ENCODE measurements at regions not wholly inside any gene's neighbourhood (a gene's known extent, or its start where the extent isn't known, plus 50 kb on each side); places are given as distances from the start of the nearest gene placed in this dataset.

DNA sequence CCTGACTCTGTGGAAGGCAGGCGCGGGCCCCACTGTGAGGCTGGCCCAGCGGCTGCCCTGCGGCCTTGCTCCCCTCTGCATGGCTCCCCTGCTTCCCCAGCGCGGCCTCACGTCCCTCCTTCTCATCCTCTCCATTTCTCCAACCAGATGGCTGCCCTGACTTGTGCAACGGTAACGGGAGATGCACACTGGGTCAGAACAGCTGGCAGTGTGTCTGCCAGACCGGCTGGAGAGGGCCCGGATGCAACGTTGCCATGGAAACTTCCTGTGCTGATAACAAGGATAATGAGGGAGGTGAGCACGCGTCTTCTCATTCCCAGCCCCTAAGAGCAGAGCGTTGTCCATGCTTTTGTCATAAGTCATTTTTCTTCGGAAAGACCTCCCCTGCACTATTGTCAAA is 129.0 kb upstream of the WWC1 start:
- no peak for DNase-seq

DNA sequence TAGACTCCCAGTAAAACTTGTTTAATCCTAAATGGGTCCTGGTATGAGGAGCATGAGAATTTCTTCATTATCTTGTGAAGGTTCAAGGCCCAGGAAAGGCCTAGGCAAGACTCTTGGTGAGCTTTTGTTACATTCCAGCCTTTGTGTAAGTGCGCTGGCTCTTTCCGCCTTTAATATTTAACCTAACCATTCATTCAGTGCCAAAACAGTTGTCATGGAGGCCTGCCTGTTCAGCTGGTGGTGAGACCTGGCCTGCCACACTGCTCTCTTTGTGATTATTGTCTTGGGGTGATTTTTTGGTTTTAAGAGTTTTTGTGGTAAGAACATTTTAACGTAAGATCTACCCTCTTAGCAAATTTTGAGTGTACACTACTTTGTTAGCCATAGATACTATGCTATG is 127.5 kb upstream of the WWC1 start:
- no peak for DNase-seq

DNA sequence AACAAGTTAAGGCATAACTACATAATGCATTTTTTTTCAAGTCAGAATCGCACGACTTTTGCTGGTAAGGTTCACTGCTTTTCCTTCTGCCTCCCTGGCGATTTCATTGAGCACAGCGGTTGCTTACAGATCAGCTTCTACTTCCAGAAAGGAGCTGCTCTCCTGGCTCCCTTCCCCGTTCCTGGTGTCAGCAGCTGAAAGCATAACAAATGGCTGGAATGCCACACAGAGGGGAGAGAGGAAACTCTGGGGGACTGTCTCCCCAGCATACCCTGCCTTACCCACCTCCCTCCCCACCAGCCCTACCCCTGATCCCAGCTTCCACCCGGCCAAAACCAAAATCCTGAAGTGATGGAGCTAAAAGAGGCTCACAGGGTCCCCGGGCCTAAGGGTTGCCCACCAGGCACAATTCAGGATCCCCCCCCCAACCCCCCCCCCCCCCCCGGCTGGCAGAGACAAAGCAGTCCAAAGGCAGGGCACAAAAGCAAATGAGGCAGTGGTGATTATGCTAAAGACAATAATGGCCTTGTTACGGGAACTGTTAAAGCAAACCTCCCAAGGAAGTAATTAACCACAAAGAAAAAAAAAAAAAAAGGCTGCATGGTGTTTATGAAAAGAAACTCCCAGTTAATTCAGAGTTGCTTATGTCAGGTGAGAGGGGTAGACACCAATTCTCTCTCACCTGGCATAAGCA is 126.1 kb upstream of the WWC1 start:
- DNase-seq = no peak

DNA sequence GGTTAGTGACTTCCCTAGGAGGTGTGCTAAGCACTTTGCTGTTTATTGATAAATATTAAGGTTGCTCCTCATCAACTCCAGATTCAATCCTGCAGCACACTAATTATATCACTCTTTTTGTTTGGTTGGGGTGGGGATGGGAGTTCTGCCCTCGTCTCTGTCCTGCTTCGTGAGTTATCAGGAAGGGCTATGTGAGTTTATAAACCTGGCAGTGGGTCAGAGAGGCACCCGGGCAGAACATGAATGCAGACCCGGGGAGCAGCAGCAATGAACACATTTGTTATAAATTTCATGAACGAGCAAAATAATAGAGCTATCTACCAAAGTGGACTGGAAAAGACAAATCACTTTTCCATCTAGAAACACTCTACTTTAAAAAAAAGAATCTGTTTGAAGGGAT is 125.5 kb upstream of the WWC1 start:
- DNase-seq = no peak

DNA sequence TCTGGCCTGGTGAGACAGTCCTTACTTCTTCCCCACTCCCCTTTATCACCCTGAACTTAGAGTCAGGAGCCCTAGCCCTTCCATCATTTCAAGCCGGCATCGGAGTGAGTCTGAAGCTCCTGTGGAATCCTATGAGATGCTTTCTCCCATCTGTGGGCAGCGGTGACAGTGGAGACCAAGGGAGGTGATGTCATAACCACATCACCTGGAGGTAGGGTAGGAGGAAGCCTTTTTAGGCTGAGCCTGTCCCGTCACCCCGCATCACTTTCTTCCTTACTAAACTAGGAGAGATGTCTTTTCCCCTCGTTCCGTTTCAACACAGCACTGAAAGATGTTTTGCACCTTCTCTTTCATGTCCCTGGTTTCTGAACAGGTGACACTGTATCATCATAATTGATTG is 124.1 kb upstream of the WWC1 start:
- no peak for DNase-seq

DNA sequence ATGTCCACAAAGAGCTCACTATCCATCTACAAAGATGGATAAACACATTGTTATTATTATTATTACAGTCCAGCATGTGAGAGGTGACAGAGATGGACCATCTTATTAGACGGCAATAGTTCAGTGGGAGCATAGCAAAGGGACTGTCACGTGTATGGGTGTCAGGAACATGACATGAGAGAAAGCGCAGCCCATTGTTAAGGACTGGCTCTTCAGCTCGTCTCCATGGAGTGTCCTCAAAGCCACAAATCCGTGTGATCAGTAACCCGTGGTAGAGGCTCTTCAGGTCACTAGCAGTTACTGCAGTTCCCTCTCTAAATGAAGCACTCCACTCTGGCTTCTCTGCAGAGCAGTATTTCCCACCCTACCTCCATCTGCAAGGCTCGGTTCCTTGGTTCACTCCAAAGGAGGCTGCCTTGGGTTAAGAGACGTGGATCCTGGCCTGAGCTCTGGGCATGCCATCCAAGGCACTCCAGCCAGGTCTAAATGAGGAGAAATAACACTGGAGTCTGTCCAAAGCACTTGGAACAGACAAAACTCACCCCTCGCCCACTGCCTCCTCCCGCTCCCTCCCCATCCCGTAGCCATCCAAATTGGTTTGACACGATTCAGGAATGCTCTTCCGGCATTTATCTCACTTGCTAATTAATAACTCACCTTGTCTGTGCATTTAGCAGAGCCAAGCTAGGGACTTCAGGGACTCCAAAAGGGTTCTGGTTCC is 122.3 kb upstream of the WWC1 start:
- no peak for DNase-seq

DNA sequence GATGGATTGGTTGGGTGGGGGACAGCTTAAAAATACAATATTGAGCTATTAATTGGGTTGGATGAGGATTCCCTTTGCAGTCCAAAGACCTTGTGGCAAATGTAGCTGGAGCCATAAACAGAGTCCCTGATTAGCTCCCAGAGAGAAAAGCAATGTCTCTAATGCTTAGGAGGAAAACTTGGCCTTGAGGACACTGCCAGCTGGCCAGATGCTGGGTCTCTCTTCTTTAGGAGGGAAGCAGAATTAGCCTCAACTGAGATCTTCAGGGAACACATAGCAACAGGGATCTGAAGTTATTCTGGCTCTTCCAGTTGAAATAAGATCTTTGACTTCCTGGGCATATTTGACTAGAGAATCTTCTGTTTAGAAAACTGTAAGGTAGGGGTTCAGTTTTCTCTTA is 121.7 kb upstream of the WWC1 start:
- no peak for DNase-seq

DNA sequence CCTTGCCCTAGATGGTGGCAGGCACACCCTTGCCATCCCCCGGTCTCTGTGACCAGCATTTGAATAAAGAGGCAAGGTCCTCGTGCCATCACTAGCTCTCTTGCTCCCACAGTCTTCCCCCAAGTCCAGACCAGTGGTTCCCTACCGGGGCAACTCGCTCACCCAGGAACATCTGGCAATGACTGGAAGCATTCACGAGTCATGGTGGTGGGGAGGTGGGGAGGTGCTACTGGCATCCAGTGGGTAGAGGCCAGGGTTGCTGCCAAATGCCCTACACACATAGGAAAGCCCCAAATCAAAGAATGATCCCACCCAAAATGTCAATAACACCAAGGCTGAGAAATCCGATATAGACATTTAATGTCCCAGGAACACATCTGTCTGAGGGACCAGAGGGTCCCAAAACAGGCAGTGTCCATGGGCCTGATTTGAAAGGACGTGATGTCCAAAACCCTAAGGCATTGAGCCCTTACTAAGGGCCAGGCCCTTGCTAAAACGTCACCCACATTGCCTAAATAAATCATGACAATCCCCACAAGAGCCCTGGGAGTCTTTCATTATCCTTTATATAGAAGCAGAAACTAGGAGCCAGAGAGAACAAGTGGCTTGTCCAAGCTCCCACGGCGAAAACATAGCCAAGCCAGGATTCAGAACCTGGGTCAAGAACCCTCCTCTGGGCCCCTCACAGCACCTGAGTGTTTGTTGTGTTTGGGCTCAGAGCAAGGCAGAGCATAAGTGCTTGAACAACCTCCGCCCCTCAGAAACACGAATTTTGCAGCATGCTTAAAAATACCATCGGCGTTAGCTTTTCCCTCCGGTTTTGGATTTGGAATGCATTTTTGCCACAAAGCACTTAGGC is 119.3 kb upstream of the WWC1 start:
- no peak for DNase-seq

DNA sequence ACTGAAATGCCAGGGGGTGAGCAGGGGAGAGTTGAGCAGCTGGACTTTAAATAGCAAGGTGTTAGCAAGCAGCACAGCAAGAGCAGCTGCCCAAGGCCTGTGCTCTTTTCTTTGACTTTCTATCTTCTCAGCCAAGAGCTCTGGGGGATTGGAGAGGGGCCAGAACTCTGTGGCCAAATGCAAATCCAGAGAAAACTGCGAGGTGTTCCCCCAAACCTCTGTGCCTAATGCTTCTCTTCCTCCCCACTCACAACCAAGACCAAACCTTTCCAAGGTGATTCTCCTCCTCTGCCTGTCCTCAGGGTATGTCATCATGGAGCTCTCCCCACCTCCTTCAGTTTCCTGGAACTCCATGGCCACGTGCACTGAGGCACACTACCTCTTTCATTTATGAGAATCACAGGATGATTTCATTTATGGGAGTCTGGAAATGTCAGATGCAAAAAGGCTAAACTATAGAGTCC is 118.7 kb upstream of the WWC1 start:
- no peak for DNase-seq

DNA sequence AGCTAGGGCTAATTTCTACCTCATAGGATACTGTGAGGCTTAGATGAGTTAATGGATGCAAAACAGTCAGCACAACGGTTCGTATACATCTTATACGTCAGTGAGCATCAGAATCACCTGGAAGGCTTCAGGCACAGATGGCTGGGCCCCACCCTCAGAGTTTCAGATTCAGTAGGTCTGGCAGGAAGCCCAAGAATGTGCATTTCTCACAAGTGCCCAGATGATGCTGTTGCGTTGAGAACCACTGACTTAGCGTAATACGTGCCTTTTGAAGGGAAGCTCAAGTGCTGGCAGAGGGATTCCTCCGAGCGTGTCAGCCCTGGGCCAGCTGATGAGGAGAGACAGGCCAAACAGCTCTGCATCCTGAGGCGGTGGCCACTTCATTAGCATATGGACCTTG is 117.1 kb upstream of the WWC1 start:
- no peak for DNase-seq

DNA sequence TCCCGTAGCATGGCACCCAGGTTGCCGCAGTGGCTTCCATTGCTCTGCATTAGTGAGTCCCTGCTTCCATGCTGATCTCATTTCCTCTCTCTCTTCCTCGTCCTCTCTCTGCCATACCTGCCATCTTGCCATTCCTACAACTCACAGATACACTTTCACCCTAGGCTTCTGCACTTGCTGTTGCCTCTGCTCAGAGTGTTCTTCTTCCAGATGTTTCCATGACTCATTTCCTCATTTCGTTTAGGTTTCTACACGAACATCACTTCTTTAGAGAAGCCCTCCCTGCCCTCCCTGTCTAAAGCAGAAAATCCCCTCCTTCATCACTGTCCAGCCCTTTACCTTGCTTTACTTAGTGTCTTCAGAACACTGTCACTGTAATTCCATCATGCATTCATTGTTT is 115.2 kb upstream of the WWC1 start:
- no peak for DNase-seq

DNA sequence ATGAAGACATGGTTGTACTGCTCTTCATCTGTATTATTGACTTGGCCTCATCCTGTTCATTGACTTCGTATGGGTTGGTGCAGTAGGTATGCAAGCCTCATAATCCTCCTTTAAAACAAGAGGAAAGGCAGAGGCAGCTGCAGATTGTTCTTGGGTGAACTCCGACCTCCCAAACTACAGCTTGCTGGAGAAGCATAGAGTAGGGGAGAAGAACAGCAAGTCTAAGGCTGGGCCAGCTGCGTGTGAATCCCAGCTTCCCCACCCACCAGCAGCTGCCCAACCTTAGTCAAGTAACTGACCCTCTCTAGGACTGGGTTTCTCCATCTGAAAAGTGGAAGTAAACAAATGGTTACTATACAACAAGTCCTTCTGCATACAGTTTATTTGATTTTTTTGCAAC is 114.5 kb upstream of the WWC1 start:
- DNase-seq = no peak

DNA sequence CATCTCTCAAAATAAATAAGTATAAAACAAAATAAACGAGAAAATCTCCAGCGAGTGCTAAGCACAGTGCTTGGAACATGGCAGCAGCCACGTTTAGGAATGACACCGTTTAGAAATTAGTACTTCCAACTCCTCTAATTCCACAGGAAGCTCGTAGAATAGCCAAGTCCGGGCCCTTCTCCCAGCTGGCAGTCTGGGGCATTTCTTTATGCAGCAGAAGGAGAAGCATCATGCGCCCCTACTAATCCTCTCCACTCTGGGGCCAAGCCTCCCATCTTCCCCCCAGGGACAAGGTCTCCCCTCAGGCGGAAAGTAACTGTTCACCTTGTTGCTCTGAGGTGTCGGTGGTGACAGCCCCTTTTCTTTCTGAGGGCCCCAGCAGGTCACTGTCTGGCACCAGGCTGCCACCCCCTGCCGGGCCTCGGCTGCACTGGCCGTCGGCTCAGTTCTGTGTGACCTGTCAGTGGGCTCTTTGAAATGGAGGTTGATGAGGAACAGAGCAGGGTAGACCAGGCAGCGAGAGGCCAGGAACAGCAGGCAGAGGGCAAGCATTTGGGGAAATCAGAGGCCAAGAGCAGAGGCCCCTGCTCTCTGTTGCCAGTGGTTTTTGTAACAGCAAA is 113.5 kb upstream of the WWC1 start:
- DNase-seq = no peak

DNA sequence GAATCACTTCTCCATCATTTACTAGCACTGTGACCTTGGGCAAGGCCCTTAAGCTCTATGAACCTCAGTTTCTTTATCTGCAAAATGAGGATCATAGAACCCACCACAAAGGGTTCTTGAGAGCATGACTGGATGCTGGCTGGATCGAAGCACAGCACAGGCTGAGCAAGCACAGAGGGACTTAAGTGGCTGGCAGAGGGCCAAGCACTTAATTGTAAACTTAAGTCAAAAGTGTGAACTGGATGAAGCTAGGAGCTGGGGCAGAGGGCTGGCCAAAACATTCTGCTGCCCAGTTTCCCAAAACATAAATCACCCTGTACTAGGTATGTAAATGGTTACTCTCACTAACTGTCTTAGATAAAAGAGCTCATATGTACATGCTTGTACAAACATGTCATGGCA is 112.3 kb upstream of the WWC1 start:
- DNase-seq = no peak

DNA sequence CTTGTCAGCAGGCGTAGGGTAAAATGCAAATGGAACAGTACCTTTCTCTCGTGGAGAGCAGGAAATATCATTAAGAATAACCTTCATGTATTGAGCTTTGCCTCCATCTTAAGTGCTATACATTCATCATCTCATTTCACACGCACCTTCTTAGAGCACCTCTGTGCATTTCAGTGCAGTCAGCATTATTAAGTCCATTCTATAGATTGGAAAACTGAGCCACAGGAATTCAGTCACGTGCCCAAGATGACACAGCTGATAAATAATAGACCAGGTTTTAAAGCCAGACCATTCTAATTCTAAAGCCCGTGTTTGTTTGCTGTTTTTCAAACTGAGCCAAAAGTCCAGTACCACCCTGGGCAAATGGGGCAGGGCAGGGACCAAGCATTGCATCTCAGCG is 109.2 kb upstream of the WWC1 start:
- DNase-seq = no peak

DNA sequence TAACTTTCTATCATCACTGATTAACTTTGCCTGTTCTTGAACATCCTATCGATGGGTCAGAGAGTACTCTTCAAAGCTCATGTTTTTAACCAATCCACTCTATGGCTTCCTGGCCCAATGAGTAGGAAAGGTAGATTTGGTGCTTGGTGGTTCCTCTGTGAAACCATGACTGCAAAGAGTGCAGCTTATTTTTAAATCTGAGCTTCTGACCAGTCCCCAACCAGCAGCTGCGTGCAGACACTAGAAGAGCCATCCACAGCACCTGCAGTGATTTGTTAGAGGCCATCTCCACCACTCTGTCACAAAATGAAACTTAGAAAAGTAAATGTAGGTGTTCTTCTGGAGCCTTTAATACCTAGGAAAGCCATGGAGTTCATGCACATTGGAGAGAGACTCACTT is 107.3 kb upstream of the WWC1 start:
- DNase-seq = no peak

DNA sequence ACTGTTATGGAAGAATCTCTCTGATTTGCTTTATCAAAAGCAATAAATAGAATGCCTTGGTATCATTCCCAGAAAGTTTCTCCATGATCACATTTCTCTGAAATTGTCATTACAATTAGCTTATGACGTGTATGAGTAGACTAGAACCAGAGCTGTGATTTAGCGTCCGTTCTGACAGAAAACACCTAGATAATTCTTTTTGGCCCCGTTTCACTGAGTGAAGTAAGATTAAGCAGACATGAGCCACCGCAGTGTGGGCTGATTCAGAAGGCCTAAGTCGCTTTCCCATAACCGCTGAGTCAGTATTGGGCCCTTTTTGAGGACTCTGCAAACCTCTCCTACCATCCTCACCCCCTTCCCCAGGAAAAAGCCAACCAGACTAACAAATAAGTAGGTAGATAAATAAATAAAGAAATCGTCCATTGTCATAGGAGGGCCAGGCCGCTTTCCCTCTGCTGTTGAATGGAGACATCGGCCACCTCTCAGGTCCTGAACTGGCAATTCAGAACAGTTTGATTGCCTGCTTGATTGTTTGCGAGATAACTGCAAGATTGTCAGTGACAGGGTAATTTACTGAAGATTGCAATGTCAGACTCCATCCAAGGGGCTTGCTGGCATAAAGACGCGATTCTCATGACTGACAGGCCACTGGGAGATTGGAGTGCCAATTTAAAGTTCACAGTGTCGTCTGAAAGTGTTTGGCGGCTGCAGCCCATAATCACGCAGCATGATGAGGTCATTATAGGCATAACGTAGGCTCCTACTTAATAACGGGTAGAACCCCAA is 105.0 kb upstream of the WWC1 start:
- no peak for DNase-seq

DNA sequence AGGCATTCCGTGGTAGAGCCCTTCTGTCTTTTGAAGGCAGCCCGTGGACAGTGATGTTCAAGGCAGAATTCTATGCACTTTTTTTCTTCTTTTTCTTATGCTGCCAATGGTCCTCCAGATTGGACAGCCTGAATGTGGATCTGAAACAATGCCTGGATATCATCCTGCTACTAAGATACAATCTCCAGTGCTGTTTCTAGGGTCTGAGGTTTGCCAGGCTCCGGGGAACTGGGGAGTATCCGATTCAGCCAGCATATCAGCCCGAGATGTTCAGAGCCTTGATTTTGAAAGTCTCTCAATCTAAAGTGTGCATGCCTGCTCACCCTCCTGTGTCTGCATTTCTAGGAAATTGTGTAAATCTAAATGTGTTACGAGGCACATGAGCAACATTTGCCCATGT is 103.8 kb upstream of the WWC1 start:
- no peak for DNase-seq

DNA sequence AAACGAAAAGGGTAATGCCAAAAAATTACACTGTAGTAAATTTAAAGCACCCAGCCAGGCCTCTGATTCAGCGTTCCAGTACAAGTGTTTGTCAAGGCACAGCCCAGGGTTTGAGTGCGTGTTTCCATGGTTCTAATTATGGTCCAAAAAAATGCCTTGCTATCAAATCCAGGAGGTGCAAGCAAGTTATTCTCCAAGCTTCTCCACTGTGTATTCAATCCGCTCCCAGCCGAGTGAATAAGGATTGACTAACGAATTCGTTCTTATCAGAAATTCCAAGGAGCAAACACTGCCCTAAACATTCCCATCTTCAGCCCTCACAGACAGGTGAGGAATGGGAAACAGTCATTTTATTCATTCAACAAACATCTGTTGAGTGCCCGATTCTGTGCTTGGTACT is 103.3 kb upstream of the WWC1 start:
- DNase-seq = no peak

DNA sequence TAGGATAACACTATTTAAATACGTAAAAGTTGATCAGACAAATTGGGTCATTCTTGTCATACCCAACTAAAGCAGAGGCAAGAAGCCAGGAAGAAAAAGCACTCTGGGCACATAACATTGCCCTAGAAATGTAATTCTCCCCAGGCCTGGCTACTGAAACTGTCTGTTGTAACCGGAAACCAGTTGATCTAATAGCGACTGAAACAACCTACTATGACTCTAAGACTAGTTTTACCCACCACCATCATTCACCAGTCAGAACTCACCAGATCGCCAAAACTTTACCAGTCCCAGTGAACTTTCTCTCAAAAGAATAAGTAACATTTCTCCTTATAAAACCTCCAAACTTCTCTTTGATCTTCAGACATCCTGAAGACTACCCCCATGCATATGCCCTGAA is 99.3 kb upstream of the WWC1 start:
- no peak for DNase-seq

DNA sequence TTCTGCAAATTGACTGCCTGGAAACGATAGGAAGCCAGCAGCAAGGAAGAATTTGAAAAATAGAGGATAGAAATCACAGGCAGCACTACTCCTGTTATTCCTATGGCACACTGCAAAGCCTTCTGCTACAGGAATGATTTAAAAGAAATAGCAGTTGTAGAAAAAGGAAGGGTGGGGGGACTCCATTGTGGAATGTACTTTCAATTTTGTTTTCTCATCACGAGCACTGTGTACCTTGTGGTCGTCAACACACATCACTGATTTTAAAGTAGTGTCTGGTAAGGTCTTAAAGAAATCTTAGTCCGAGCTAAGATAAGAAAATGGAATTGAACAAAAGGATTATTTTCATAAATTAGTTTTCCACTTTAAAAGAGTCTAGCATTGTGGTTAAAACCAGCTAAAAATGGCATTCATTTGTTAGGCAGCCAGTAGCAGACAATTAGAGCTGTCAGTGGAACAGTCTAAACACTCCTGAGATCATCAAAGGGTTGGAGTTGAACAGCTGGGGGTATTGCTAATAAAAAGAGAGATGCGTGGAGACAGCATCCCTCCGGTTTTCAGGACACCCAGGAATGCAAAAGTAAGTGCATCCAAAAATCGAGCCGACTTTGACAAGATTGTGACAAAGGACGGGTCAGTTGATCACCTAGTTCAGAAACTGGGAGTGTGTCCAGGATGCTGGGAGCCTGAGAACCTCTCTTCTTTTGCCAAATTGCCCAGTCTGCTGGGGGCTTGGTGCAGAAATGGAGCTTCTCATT is 97.8 kb upstream of the WWC1 start:
- DNase-seq = no peak

Data from right kidney (tissue), 1 donor.